ENCODE measurements at regions not wholly inside any gene's neighbourhood (a gene's known extent, or its start where the extent isn't known, plus 50 kb on each side); places are given as distances from the start of the nearest gene placed in this dataset.

GRCh38 chr10:78320506-78320905, 286.8 kb downstream of the RPS24 start:
- no peaks in the 10 kb centered on the region for H3K27me3 ChIP-seq (replicated peaks; ENCODE audit: insufficient read depth, low read depth, low read length, poor library complexity)
- POLR2A ChIA-PET (ENCODE audit: low non-redundant PET): no interaction called here
- intact Hi-C loops (cut with micrococcal nuclease; ENCODE audit: unreplicated experiment): no loop called here
- CTCF ChIA-PET: no interaction called here
- no peak for TF ChIP-seq CTCF (conservative IDR thresholded peaks at IDR 0.05; ENCODE audit: low read depth, low read length)
- no peak for TF ChIP-seq EZH2 (IDR thresholded peaks at IDR 0.05; ENCODE audit: borderline replicate concordance, low read depth, low read length, poor library complexity, severe bottlenecking)
- no peak for DNase-seq (ENCODE audit: low spot score)
- no peaks in the 10 kb centered on the region for H3K36me3 ChIP-seq (ENCODE audit: insufficient read depth, low read length, poor library complexity, severe bottlenecking)
- H3K4me3 ChIP-seq (ENCODE audit: low read depth, low read length, poor library complexity, severe bottlenecking): no peak overlapping the region
- H3K27ac ChIP-seq (ENCODE audit: low read depth, low read length, poor library complexity, severe bottlenecking): no peak overlapping the region
- no TSS peak for BruUV-seq (replicated peaks)
- H3K4me1 ChIP-seq (ENCODE audit: insufficient read depth, low read length, poor library complexity, severe bottlenecking): no peaks in the 10 kb centered on the region
- H3K9me3 ChIP-seq (ENCODE audit: low read depth, low read length, poor library complexity, severe bottlenecking): no peaks in the 10 kb centered on the region

- Histone ChIP-seq H3K9me3 (ENCODE audit: low read depth, low read length, poor library complexity, severe bottlenecking) (peaks cover 1% of the 10 kb centered on the region), H3K4me3 (ENCODE audit: low read depth, low read length, poor library complexity, severe bottlenecking) (no peak overlapping the region), H3K27me3 (replicated peaks; ENCODE audit: insufficient read depth, low read depth, low read length, poor library complexity) (no peaks in the 10 kb centered on the region), H3K4me1 (ENCODE audit: insufficient read depth, low read length, poor library complexity, severe bottlenecking) (no peaks in the 10 kb centered on the region), H3K36me3 (ENCODE audit: insufficient read depth, low read length, poor library complexity, severe bottlenecking) (no peaks in the 10 kb centered on the region), H3K27ac (ENCODE audit: low read depth, low read length, poor library complexity, severe bottlenecking) (no peak overlapping the region)
- TF ChIP-seq EZH2 (IDR thresholded peaks at IDR 0.05; ENCODE audit: borderline replicate concordance, low read depth, low read length, poor library complexity, severe bottlenecking): no peak
- no peak for TF ChIP-seq CTCF (conservative IDR thresholded peaks at IDR 0.05; ENCODE audit: low read depth, low read length)
- BruUV-seq (replicated peaks): no TSS peak
- DNase-seq (ENCODE audit: low spot score): no peak
- CTCF ChIA-PET: no interaction called here
- POLR2A ChIA-PET (ENCODE audit: low non-redundant PET): no interaction called here
- intact Hi-C loops (cut with micrococcal nuclease; ENCODE audit: unreplicated experiment): no loop called here
Observed at GRCh38 chr10:78321000-78321399, 287.3 kb downstream of the RPS24 start.

- DNase-seq (ENCODE audit: low spot score): no peak
- Histone ChIP-seq H3K27me3 (replicated peaks; ENCODE audit: insufficient read depth, low read depth, low read length, poor library complexity) (no peaks in the 10 kb centered on the region), H3K4me1 (ENCODE audit: insufficient read depth, low read length, poor library complexity, severe bottlenecking) (no peaks in the 10 kb centered on the region), H3K9me3 (ENCODE audit: low read depth, low read length, poor library complexity, severe bottlenecking) (peaks cover 6% of the 10 kb centered on the region), H3K4me3 (ENCODE audit: low read depth, low read length, poor library complexity, severe bottlenecking) (no peak overlapping the region), H3K27ac (ENCODE audit: low read depth, low read length, poor library complexity, severe bottlenecking) (no peak overlapping the region), H3K36me3 (ENCODE audit: insufficient read depth, low read length, poor library complexity, severe bottlenecking) (no peaks in the 10 kb centered on the region)
- intact Hi-C loops (cut with micrococcal nuclease; ENCODE audit: unreplicated experiment): no loop called here
- BruUV-seq (replicated peaks): no TSS peak
- no peak for TF ChIP-seq EZH2 (IDR thresholded peaks at IDR 0.05; ENCODE audit: borderline replicate concordance, low read depth, low read length, poor library complexity, severe bottlenecking)
- no peak for TF ChIP-seq CTCF (conservative IDR thresholded peaks at IDR 0.05; ENCODE audit: low read depth, low read length)
- CTCF ChIA-PET: no interaction called here
- POLR2A ChIA-PET (ENCODE audit: low non-redundant PET): no interaction called here
Observed at GRCh38 chr10:78321500-78321899, 287.8 kb downstream of the RPS24 start.
